ENCODE measurements at regions not wholly inside any gene's neighbourhood (a gene's known extent, or its start where the extent isn't known, plus 50 kb on each side); places are given as distances from the start of the nearest gene placed in this dataset.

GRCh38 chr9:106478312-106478711, 384.7 kb upstream of the ZNF462 start:
- Histone ChIP-seq H3K79me2 (ENCODE audit: insufficient read depth, low read length) (no peaks in the 10 kb centered on the region), H3K56ac (ENCODE audit: insufficient read length, low read depth, low read length) (no peak overlapping the region), H2AK5ac (ENCODE audit: insufficient read length, low read length) (no peak overlapping the region), H4K91ac (ENCODE audit: insufficient read length, low read depth, low read length) (no peak overlapping the region), H3T11ph (ENCODE audit: low read length) (no peak overlapping the region), H3K4me2 (ENCODE audit: insufficient read depth, insufficient read length, low read length) (no peak overlapping the region), H4K5ac (ENCODE audit: insufficient read length, low read depth, low read length) (no peak overlapping the region), H3K79me1 (ENCODE audit: insufficient read depth, low read depth, low read length, poor library complexity, severe bottlenecking) (no peaks in the 10 kb centered on the region), H4K20me1 (ENCODE audit: control insufficient read depth, insufficient read depth, insufficient read length) (no peaks in the 10 kb centered on the region), H3K27ac (ENCODE audit: insufficient read length, low read depth, low read length) (no peak overlapping the region), H3K23ac (ENCODE audit: insufficient read length, low read depth, low read length) (no peak overlapping the region), H2BK12ac (ENCODE audit: insufficient read length, low read depth, low read length) (no peak overlapping the region), H3K4ac (ENCODE audit: low read depth, low read length) (no peak overlapping the region), H2BK120ac (ENCODE audit: low read depth, low read length, poor library complexity, severe bottlenecking) (no peak overlapping the region), H3K14ac (ENCODE audit: insufficient read depth, low read length) (no peak overlapping the region), H3K4me1 (ENCODE audit: insufficient read depth, low read length) (no peaks in the 10 kb centered on the region), H3K27me3 (ENCODE audit: insufficient read depth, low read length) (no peaks in the 10 kb centered on the region), H2AFZ (ENCODE audit: low read length) (no peak overlapping the region), H3K9ac (ENCODE audit: extremely low read depth, insufficient read length, low read length) (no peak overlapping the region), H4K8ac (replicated peaks; ENCODE audit: insufficient read length, low read depth, low read length) (no peak overlapping the region), H3K9me3 (ENCODE audit: control insufficient read depth, low read depth, low read length) (no peaks in the 10 kb centered on the region), H3K23me2 (ENCODE audit: insufficient read length, low read depth, low read length, poor library complexity, severe bottlenecking) (no peaks in the 10 kb centered on the region), H2BK15ac (ENCODE audit: low read depth, low read length) (no peak overlapping the region), H2BK20ac (ENCODE audit: low read depth, low read length, poor library complexity, severe bottlenecking) (no peak overlapping the region), H3K18ac (ENCODE audit: insufficient read length, low read depth, low read length) (no peak overlapping the region), H2BK5ac (ENCODE audit: insufficient read length, low read length) (no peak overlapping the region)
- Mint-ChIP-seq H3K4me1 (peaks cover 0 to 5% of the 10 kb centered on the region in 2 experiments; a peak in 2 of 4 replicates), H3K9me3 (peaks cover 11 to 13% of the 10 kb centered on the region in 2 experiments; a peak in 4 of 5 replicates), H3K27me3 (ENCODE audit: low read depth) (no peaks in the 10 kb centered on the region), H3K4me3 (no peak overlapping the region), H3K27ac (no peak overlapping the region; a peak in 1 of 7 replicates), H3K36me3 (ENCODE audit: insufficient read depth in 1 of 3, low read depth in 3 of 3) (peaks cover 0 to 8% (median 0%) of the 10 kb centered on the region in 3 experiments; a peak in 3 of 7 replicates)
- no peak for TF ChIP-seq CTCF (conservative IDR thresholded peaks at IDR 0.05)
- DNase-seq, result no peak
- no CpG with 5 or more reads among the region's 1 CpG for WGBS (ENCODE audit: extremely low coverage, insufficient read length, low lambda C conversion rate)

All from H9 (cell line).